ENCODE measurements at regions not wholly inside any gene's neighbourhood (a gene's known extent, or its start where the extent isn't known, plus 50 kb on each side); places are given as distances from the start of the nearest gene placed in this dataset.

GRCh38 chr4:171433674-171434073, 379.5 kb upstream of the GALNTL6 start:
- Histone ChIP-seq H3K4me2 (ENCODE audit: insufficient read depth in 1 of 2, low read depth in 2 of 2, low read length in 2 of 2) (no peak overlapping the region), H4K20me1 (replicated peaks in 1 of 2; ENCODE audit: control insufficient read depth in 1 of 2, insufficient read depth in 2 of 2, low read length in 2 of 2) (no peaks in the 10 kb centered on the region), H3K4ac (replicated peaks; ENCODE audit: insufficient read length, low read depth, low read length) (no peak overlapping the region), H4K5ac (ENCODE audit: insufficient read length, low read depth, low read length) (no peak overlapping the region), H2AFZ (ENCODE audit: low read length) (no peak overlapping the region), H3K9ac (replicated peaks in 1 of 4; ENCODE audit: extremely low read depth in 1 of 4, low read depth in 3 of 4, low read length in 3 of 4) (no peak overlapping the region), H3K56ac (replicated peaks; ENCODE audit: insufficient read length, low read depth, low read length) (no peak overlapping the region), H3K36me3 (ENCODE audit: control insufficient read depth in 2 of 4, insufficient read depth in 4 of 4, low read length in 3 of 4) (no peaks in the 10 kb centered on the region), H3K14ac (ENCODE audit: insufficient read length) (no peak overlapping the region), H4K8ac (ENCODE audit: extremely low read depth, insufficient read depth, low read length) (no peak overlapping the region), H2BK120ac (replicated peaks; ENCODE audit: low read depth, low read length) (no peak overlapping the region), H2AK5ac (ENCODE audit: low read depth, low read length) (no peak overlapping the region), H3K4me1 (replicated peaks in 1 of 4; ENCODE audit: control insufficient read depth in 3 of 4, insufficient read depth in 4 of 4, low read length in 3 of 4) (no peaks in the 10 kb centered on the region), H4K91ac (replicated peaks; ENCODE audit: insufficient read length, low read length) (no peak overlapping the region), H2BK12ac (ENCODE audit: low read depth, low read length) (no peak overlapping the region), H2BK15ac (ENCODE audit: low read length) (no peak overlapping the region), H3K27ac (ENCODE audit: low read depth, low read length) (no peak overlapping the region), H3K9me3 (ENCODE audit: insufficient read depth in 2 of 2, low read depth in 1 of 2, low read length in 1 of 2) (no peaks in the 10 kb centered on the region), H3K18ac (ENCODE audit: extremely low read depth, low read length) (no peak overlapping the region), H2BK20ac (ENCODE audit: low read length) (no peak overlapping the region), H3K23me2 (ENCODE audit: low read depth, low read length) (no peaks in the 10 kb centered on the region), H3K4me3 (ENCODE audit: extremely low read depth in 1 of 4, insufficient read depth in 2 of 4, low read depth in 3 of 4, low read length in 4 of 4) (no peak overlapping the region), H2BK5ac (ENCODE audit: low read depth, low read length) (no peak overlapping the region), H3K23ac (ENCODE audit: insufficient read length) (no peak overlapping the region), H3K79me1 (ENCODE audit: low read depth, low read length) (no peaks in the 10 kb centered on the region), H3K79me2 (ENCODE audit: control insufficient read depth in 1 of 2, insufficient read depth in 2 of 2, low read length in 2 of 2) (no peaks in the 10 kb centered on the region), H3K27me3 (replicated peaks in 1 of 4; ENCODE audit: control insufficient read depth in 3 of 4, extremely low read depth in 1 of 4, insufficient read depth in 3 of 4, low read length in 3 of 4) (no peaks in the 10 kb centered on the region)
- CTCF ChIA-PET (ENCODE audit: partially characterized antibody): interaction anchor here (1.0 kb wide), 1 partner anchor 15 kb away, joined by 3 read pairs; no protein-coding TSS in a partner anchor
- TF ChIP-seq ASH2L (IDR thresholded peaks at IDR 0.05; ENCODE audit: low read length): no peak
- POLR2A ChIA-PET (ENCODE audit: partially characterized antibody): no interaction called here
- DNase-seq (ENCODE audit: low read depth in 1 of 2, low spot score in 2 of 2) (no peak), FAIRE-seq (no peak)
